Fibroblast of lung (primary cell): ENCODE measurements at regions not wholly inside any gene's neighbourhood (a gene's known extent, or its start where the extent isn't known, plus 50 kb on each side); places are given as distances from the start of the nearest gene placed in this dataset.

Source experiments
- EZH2 ChIP-seq: IDR thresholded peaks from 2 replicates; pipeline ENCODE4 v1.5.1; 2012; ENCODE audit warnings: low read length, control low read depth, mild to moderate bottlenecking; ENCODE audit errors: missing control alignments
- TF ChIP-seq, protein P1 (sequence below), 2 donors: IDR thresholded peaks in 1 of 2; conservative IDR thresholded peaks in 1 of 2; 1 replicate in 1 of 2; 2 replicates in 1 of 2; pipeline ENCODE4 v1.5.1; 2011 to 2012; ENCODE audit warnings: low read length in 2 of 2, control low read depth in 1 of 2, inconsistent platforms in 1 of 2, low read depth in 1 of 2, mild to moderate bottlenecking in 1 of 2

DNA sequence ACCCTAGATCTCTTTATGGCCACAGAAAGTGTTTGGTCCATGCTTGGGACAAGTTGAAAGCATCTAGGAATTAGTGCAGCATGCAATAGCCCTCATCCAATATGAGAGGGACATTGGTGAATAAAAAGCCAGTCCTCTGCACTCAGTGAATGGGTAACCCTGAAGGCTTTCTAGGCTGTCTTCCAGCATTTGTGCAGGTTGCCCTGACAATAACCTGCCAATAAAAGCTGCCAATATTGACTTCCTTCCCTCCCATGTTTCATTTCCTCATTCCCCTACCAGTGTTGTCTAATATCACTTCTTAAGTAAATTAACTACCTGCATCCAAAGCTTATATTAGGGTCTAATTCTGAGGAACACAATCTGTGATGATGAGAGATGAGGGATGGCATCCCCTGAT, 563.6 kb upstream of the NEGR1 start:
- TF ChIP-seq, protein P1, sequence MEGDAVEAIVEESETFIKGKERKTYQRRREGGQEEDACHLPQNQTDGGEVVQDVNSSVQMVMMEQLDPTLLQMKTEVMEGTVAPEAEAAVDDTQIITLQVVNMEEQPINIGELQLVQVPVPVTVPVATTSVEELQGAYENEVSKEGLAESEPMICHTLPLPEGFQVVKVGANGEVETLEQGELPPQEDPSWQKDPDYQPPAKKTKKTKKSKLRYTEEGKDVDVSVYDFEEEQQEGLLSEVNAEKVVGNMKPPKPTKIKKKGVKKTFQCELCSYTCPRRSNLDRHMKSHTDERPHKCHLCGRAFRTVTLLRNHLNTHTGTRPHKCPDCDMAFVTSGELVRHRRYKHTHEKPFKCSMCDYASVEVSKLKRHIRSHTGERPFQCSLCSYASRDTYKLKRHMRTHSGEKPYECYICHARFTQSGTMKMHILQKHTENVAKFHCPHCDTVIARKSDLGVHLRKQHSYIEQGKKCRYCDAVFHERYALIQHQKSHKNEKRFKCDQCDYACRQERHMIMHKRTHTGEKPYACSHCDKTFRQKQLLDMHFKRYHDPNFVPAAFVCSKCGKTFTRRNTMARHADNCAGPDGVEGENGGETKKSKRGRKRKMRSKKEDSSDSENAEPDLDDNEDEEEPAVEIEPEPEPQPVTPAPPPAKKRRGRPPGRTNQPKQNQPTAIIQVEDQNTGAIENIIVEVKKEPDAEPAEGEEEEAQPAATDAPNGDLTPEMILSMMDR (conservative IDR thresholded peaks at IDR 0.05 in 1 of 2, IDR thresholded peaks at IDR 0.05 in 1 of 2; ENCODE audit: low read depth in 1 of 2, low read length in 2 of 2) = no peak
- TF ChIP-seq EZH2 = no peak
